ENCODE measurements at regions not wholly inside any gene's neighbourhood (a gene's known extent, or its start where the extent isn't known, plus 50 kb on each side); places are given as distances from the start of the nearest gene placed in this dataset.

DNA sequence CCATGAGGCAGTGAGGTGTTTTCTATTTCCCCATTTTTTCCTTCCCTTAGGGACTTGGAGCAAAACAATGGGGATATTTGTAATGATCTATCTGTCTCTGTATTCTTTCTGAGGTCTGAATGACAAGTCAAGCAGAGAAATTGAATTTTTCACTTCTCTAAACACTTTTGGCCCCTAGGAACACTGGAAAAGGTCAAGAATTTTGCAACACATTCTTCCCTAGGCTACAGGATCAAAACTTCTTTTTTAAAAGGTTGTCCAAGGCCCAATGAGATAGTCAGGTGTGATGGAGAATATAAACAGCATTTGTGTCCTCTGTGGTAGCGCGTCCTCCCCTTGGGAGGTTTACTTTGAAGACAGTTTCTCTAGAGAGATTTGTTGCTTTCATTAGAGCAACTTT, 620.5 kb downstream of the TLR4 start:
- H3K36me3 Mint-ChIP-seq: no peaks in the 10 kb centered on the region
- no peak overlapping the region for H3K27ac Mint-ChIP-seq
- H3K9me3 Mint-ChIP-seq: peaks cover 0 to 9% (median 2%) of the 10 kb centered on the region in 11 donors
- DNase-seq (no peak), ATAC-seq (no peak)
- H3K4me3 ChIP-seq (ENCODE audit: low read length): no peak overlapping the region
- CTCF ChIA-PET: no interaction called here
- no peaks in the 10 kb centered on the region for H3K27me3 Mint-ChIP-seq
- POLR2A ChIA-PET: no interaction called here
- H3K27ac ChIP-seq (ENCODE audit: low read depth, low read length): no peak overlapping the region
- intact Hi-C loops (cut with micrococcal nuclease): no loop called here
- no peaks in the 10 kb centered on the region for H3K36me3 ChIP-seq (ENCODE audit: control insufficient read depth in 2 of 3, insufficient read depth in 3 of 3, low read length in 3 of 3)
- no peaks in the 10 kb centered on the region for H3K4me1 ChIP-seq (ENCODE audit: control insufficient read depth in 2 of 2, insufficient read depth in 2 of 2, low read length in 2 of 2)
- H3K4me1 Mint-ChIP-seq: no peaks in the 10 kb centered on the region
- no peak overlapping the region for H3K4me3 Mint-ChIP-seq
- H3K9me3 ChIP-seq (ENCODE audit: control insufficient read depth in 2 of 3, low read length in 3 of 3): no peaks in the 10 kb centered on the region
- no peaks in the 10 kb centered on the region for H3K27me3 ChIP-seq (ENCODE audit: control insufficient read depth in 2 of 2, insufficient read depth in 2 of 2, low read length in 2 of 2)

DNA sequence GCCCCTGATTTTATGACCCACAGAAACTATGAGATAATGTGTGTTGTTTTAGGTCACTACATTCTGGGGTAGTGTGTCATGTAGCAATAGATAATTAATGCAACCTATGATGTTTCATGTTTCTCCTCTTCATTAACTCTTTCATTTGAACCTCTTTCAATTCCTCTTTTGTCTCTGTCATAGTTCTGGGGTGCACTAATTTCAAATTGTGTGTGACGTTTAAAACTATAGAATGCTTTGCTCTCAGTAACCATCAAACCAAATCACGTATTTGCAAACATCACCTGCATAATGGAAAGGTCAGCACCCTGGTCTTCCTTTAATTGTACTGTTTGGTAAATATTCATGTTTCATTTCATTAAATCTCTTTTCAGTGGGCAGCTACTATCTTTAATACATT, 621.6 kb downstream of the TLR4 start:
- no peaks in the 10 kb centered on the region for H3K36me3 ChIP-seq (ENCODE audit: control insufficient read depth in 2 of 3, insufficient read depth in 3 of 3, low read length in 3 of 3)
- Mint-ChIP-seq H3K4me1 (no peaks in the 10 kb centered on the region), H3K27me3 (no peaks in the 10 kb centered on the region), H3K9me3 (peaks cover 0 to 9% (median 2%) of the 10 kb centered on the region in 11 donors), H3K27ac (no peak overlapping the region), H3K4me3 (no peak overlapping the region), H3K36me3 (no peaks in the 10 kb centered on the region)
- no peak for DNase-seq
- no peaks in the 10 kb centered on the region for H3K4me1 ChIP-seq (ENCODE audit: control insufficient read depth in 2 of 2, insufficient read depth in 2 of 2, low read length in 2 of 2)
- no peak for ATAC-seq
- CTCF ChIA-PET: no interaction called here
- intact Hi-C loops (cut with micrococcal nuclease): no loop called here
- no peaks in the 10 kb centered on the region for H3K27me3 ChIP-seq (ENCODE audit: control insufficient read depth in 2 of 2, insufficient read depth in 2 of 2, low read length in 2 of 2)
- H3K27ac ChIP-seq (ENCODE audit: low read depth, low read length): no peak overlapping the region
- no peak overlapping the region for H3K4me3 ChIP-seq (ENCODE audit: low read length)
- POLR2A ChIA-PET: no interaction called here
- no peaks in the 10 kb centered on the region for H3K9me3 ChIP-seq (ENCODE audit: control insufficient read depth in 2 of 3, low read length in 3 of 3)

DNA sequence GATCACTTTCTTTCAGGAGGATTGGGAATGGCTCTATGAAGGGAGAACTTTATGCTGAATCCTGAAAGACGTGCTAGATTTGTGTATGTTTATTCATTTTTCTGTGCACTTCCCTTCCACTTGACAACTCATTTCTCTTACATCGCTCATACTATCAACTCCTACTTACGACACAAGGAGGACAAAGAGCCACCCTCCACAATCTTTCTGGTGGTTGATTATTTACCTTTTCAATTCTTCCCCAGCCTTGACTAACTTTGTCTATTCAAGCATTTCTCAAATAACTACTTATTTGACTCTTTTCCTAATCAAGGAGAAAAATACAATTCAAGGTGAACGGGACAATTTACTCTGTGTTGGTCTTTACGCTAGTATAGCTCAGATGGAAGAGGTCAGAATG, 622.1 kb downstream of the TLR4 start:
- H3K27me3 ChIP-seq (ENCODE audit: control insufficient read depth in 2 of 2, insufficient read depth in 2 of 2, low read length in 2 of 2): no peaks in the 10 kb centered on the region
- no peaks in the 10 kb centered on the region for H3K36me3 ChIP-seq (ENCODE audit: control insufficient read depth in 2 of 3, insufficient read depth in 3 of 3, low read length in 3 of 3)
- no peaks in the 10 kb centered on the region for H3K36me3 Mint-ChIP-seq
- no peaks in the 10 kb centered on the region for H3K4me1 ChIP-seq (ENCODE audit: control insufficient read depth in 2 of 2, insufficient read depth in 2 of 2, low read length in 2 of 2)
- no peak for ATAC-seq
- no peak for DNase-seq
- ChIA-PET CTCF (no interaction called here), POLR2A (no interaction called here)
- no peak overlapping the region for H3K27ac ChIP-seq (ENCODE audit: low read depth, low read length)
- H3K9me3 Mint-ChIP-seq: peaks cover 0 to 9% (median 2%) of the 10 kb centered on the region in 11 donors
- no peak overlapping the region for H3K4me3 ChIP-seq (ENCODE audit: low read length)
- no peak overlapping the region for H3K27ac Mint-ChIP-seq
- H3K9me3 ChIP-seq (ENCODE audit: control insufficient read depth in 2 of 3, low read length in 3 of 3): no peaks in the 10 kb centered on the region
- H3K4me3 Mint-ChIP-seq: no peak overlapping the region
- no peaks in the 10 kb centered on the region for H3K4me1 Mint-ChIP-seq
- H3K27me3 Mint-ChIP-seq: no peaks in the 10 kb centered on the region
- intact Hi-C loops (cut with micrococcal nuclease): no loop called here

DNA sequence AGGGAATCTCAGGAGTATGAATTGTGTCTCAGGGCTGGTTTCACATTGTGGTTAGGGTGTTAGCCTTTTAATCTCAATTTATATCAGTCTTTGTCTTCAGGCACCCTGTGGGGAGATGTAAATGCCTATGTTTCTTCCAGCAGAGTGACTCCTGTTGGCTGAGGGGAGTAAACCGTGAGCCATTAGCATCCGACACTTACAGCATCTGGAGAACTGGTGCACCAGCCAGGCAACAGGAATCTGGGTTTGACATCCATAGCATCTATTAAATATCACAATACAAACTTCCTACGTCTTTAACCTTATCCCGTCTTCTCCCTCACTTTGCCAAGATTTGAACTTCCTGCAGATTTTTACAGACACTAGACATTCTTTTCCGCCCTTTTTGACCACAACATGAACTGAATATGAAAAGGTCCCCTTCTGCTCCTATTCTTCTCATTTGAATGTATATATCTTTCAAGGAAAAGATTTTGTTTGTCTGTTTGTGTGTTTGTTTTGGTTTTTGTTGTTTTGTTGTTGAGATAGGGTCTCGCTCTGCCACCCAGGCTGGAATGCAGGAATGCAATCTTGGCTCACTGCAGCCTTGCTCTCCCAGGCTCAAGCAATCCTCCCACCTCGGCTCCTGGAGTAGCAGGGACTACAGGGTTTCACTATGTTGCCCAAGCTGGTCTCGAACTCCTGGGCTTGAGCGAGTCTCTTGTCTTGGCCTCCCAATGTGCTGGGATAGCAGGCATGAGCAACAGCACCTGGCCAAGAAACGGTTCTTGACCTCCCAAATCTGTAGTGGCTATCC, 626.2 kb downstream of the TLR4 start:
- Mint-ChIP-seq H3K27ac (no peak overlapping the region), H3K27me3 (no peaks in the 10 kb centered on the region), H3K4me3 (no peak overlapping the region), H3K9me3 (peaks cover 0 to 13% (median 2%) of the 10 kb centered on the region in 11 donors), H3K36me3 (no peaks in the 10 kb centered on the region), H3K4me1 (no peaks in the 10 kb centered on the region)
- Histone ChIP-seq H3K9me3 (ENCODE audit: control insufficient read depth in 2 of 3, low read length in 3 of 3) (no peaks in the 10 kb centered on the region), H3K36me3 (ENCODE audit: control insufficient read depth in 2 of 3, insufficient read depth in 3 of 3, low read length in 3 of 3) (no peaks in the 10 kb centered on the region), H3K27me3 (ENCODE audit: control insufficient read depth in 2 of 2, insufficient read depth in 2 of 2, low read length in 2 of 2) (no peaks in the 10 kb centered on the region), H3K4me3 (ENCODE audit: low read length) (no peak overlapping the region), H3K27ac (ENCODE audit: low read depth, low read length) (no peak overlapping the region), H3K4me1 (ENCODE audit: control insufficient read depth in 2 of 2, insufficient read depth in 2 of 2, low read length in 2 of 2) (no peaks in the 10 kb centered on the region)
- ChIA-PET POLR2A (no interaction called here), CTCF (no interaction called here)
- intact Hi-C loops (cut with micrococcal nuclease): no loop called here
- no peak for DNase-seq
- ATAC-seq: no peak

DNA sequence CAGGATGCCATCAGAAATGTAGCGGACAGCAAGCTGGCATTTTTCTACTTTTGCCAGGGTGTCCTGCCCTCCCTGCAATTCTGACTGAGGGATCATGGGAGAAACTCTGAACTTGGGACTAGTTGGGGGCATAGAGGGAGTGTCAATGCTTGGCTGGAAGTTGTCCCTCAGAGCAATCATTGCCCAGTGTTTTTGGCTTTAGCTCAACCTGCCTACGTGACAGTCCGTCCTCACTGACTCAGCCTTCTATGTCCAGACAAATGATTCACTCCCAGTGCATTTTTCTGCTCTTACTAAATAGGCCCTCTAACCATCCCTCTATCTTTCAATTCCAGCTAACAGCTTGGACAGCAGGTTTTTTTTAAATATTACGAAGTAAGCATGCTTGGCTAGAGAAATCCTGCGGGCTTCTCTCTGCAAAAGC, 627.4 kb downstream of the TLR4 start:
- ChIA-PET CTCF (interaction anchor here (0.6 kb wide), 1 partner anchor 38 kb away, joined by 3 read pairs; no protein-coding TSS in a partner anchor), POLR2A (no interaction called here)
- Histone ChIP-seq H3K9me3 (ENCODE audit: control insufficient read depth in 2 of 3, low read length in 3 of 3) (no peaks in the 10 kb centered on the region), H3K36me3 (ENCODE audit: control insufficient read depth in 2 of 3, insufficient read depth in 3 of 3, low read length in 3 of 3) (no peaks in the 10 kb centered on the region), H3K27ac (ENCODE audit: low read depth, low read length) (no peak overlapping the region), H3K4me3 (ENCODE audit: low read length) (no peak overlapping the region), H3K27me3 (ENCODE audit: control insufficient read depth in 2 of 2, insufficient read depth in 2 of 2, low read length in 2 of 2) (no peaks in the 10 kb centered on the region), H3K4me1 (ENCODE audit: control insufficient read depth in 2 of 2, insufficient read depth in 2 of 2, low read length in 2 of 2) (no peaks in the 10 kb centered on the region)
- Mint-ChIP-seq H3K27me3 (no peaks in the 10 kb centered on the region), H3K4me3 (no peak overlapping the region), H3K9me3 (peaks cover 0 to 9% (median 0%) of the 10 kb centered on the region in 11 donors), H3K4me1 (no peaks in the 10 kb centered on the region), H3K27ac (no peak overlapping the region), H3K36me3 (no peaks in the 10 kb centered on the region)
- DNase-seq: no peak
- no peak for ATAC-seq
- intact Hi-C loops (cut with micrococcal nuclease): no loop called here

DNA sequence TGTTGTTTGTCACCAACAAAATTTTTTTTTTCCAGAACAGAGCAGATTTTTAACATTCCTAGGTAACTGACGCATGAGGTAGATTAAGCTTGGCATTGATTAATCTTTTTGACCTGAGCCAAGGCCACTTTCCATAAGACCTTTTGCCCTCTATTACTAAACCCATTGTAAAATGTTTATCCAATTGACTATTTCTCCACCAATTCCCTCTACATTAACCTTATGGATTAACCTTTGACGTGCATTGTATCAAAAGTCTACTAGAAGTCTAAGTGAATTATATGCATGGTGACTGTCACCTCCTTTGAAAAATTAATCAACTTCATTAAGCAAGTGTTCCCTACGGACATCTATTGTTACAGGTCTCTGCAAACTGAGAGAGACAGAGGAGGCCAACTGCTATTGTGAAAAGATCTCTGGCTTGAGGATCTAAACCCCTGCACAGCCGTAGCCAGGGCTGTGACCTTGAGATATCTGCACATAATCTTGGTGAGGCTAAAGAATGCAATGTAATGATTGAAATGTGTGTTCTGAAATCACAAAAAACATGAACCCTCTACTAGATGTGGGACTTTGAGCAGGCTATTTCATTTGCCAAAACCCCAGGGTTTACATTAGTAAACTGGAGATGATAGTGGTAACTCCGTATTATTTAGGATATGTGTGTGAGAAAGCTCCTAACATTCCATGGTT, 632.2 kb downstream of the TLR4 start:
- Mint-ChIP-seq H3K4me3 (no peak overlapping the region), H3K27ac (no peak overlapping the region), H3K36me3 (no peaks in the 10 kb centered on the region), H3K27me3 (no peaks in the 10 kb centered on the region), H3K4me1 (no peaks in the 10 kb centered on the region), H3K9me3 (peaks cover 0 to 9% (median 0%) of the 10 kb centered on the region in 11 donors)
- no peaks in the 10 kb centered on the region for H3K9me3 ChIP-seq (ENCODE audit: control insufficient read depth in 2 of 3, low read length in 3 of 3)
- DNase-seq (no peak), ATAC-seq (no peak)
- POLR2A ChIA-PET: no interaction called here
- H3K4me1 ChIP-seq (ENCODE audit: control insufficient read depth in 2 of 2, insufficient read depth in 2 of 2, low read length in 2 of 2): no peaks in the 10 kb centered on the region
- H3K27me3 ChIP-seq (ENCODE audit: control insufficient read depth in 2 of 2, insufficient read depth in 2 of 2, low read length in 2 of 2): no peaks in the 10 kb centered on the region
- H3K36me3 ChIP-seq (ENCODE audit: control insufficient read depth in 2 of 3, insufficient read depth in 3 of 3, low read length in 3 of 3): no peaks in the 10 kb centered on the region
- no peak overlapping the region for H3K4me3 ChIP-seq (ENCODE audit: low read length)
- intact Hi-C loops (cut with micrococcal nuclease): no loop called here
- H3K27ac ChIP-seq (ENCODE audit: low read depth, low read length): no peak overlapping the region
- CTCF ChIA-PET: no interaction called here

DNA sequence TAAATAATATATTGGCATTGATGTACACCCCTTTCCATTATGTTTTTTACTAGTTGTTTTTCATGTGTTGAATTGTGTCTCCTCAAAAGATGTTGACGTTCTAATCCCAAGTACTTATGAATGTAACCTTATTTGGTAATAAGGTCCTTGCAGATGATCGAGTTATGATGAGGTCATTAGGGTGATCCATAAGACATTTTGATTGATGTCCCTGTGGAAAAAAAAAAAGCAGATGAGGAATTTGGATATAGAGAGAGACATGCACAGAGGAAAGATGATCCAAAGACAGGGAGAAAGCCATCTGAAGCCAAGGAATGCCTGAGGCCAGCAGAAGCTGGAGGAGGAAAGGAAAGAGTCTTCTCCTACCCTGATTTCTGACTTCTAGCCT, 632.7 kb downstream of the TLR4 start:
- H3K27me3 ChIP-seq (ENCODE audit: control insufficient read depth in 2 of 2, insufficient read depth in 2 of 2, low read length in 2 of 2): no peaks in the 10 kb centered on the region
- no peak overlapping the region for H3K4me3 ChIP-seq (ENCODE audit: low read length)
- H3K27ac ChIP-seq (ENCODE audit: low read depth, low read length): no peak overlapping the region
- H3K27me3 Mint-ChIP-seq: no peaks in the 10 kb centered on the region
- no peak for ATAC-seq
- no peaks in the 10 kb centered on the region for H3K36me3 Mint-ChIP-seq
- H3K27ac Mint-ChIP-seq: no peak overlapping the region
- ChIA-PET CTCF (no interaction called here), POLR2A (no interaction called here)
- no peaks in the 10 kb centered on the region for H3K9me3 ChIP-seq (ENCODE audit: control insufficient read depth in 2 of 3, low read length in 3 of 3)
- H3K36me3 ChIP-seq (ENCODE audit: control insufficient read depth in 2 of 3, insufficient read depth in 3 of 3, low read length in 3 of 3): no peaks in the 10 kb centered on the region
- no peaks in the 10 kb centered on the region for H3K4me1 ChIP-seq (ENCODE audit: control insufficient read depth in 2 of 2, insufficient read depth in 2 of 2, low read length in 2 of 2)
- no peak for DNase-seq
- intact Hi-C loops (cut with micrococcal nuclease): no loop called here
- H3K4me1 Mint-ChIP-seq: no peaks in the 10 kb centered on the region
- H3K9me3 Mint-ChIP-seq: peaks cover 0 to 9% (median 0%) of the 10 kb centered on the region in 11 donors
- H3K4me3 Mint-ChIP-seq: no peak overlapping the region

Data from naive thymus-derived CD4-positive, alpha-beta T cell (primary cell).